Colonic mucosa (tissue), 4 donors: ENCODE measurements at regions not wholly inside any gene's neighbourhood (a gene's known extent, or its start where the extent isn't known, plus 50 kb on each side); places are given as distances from the start of the nearest gene placed in this dataset.

ENCODE experiments used
- DNase-seq: peaks from one replicate; pipeline ENCODE4 v3.0.0-alpha.2; 2020
- H3K27ac ChIP-seq: fragments of 200-600 bp; one replicate; pipeline ENCODE4 v1.8.0; 2021
- H3K27me3 ChIP-seq: fragments of 200-600 bp; one replicate; pipeline ENCODE4 v1.8.0; 2021
- H3K36me3 ChIP-seq: fragments of 200-600 bp; one replicate; pipeline ENCODE4 v1.8.0; 2021
- H3K4me1 ChIP-seq: fragments of 200-600 bp; one replicate; pipeline ENCODE4 v1.8.0; 2021; ENCODE audit warnings: mild to moderate bottlenecking
- H3K4me3 ChIP-seq: fragments of 200-600 bp; one replicate; pipeline ENCODE4 v1.8.0; 2021
- H3K9ac ChIP-seq, 2 donors: one replicate each; pipeline ENCODE4 v1.7.0; 2013; ENCODE audit warnings: control low read depth in 2 of 2, low read depth in 2 of 2, low read length in 2 of 2
- H3K9me3 ChIP-seq: fragments of 200-600 bp; one replicate; pipeline ENCODE4 v1.8.0; 2021
- CTCF ChIP-seq: fragments of 200-600 bp; IDR thresholded peaks from one replicate; pipeline ENCODE4 v1.8.0; 2022; ENCODE audit warnings: antibody characterized with exemption, mild to moderate bottlenecking
- intact Hi-C: fragments of 100-400 bp; cut with DNase I; formaldehyde crosslinking; loops from one replicate; pipeline ENCODE4 v1.14.1; 2022
- donor health status: healthy.
- donor health status: DM: no; HTN: no; CAD: no.
- donor health status: DM: no; HTN: no; CAD: no.

- Histone ChIP-seq H3K27me3 (no peaks in the 10 kb centered on the region), H3K4me1 (no peaks in the 10 kb centered on the region), H3K27ac (no peak overlapping the region), H3K9me3 (no peaks in the 10 kb centered on the region), H3K9ac (no peak overlapping the region), H3K4me3 (no peak overlapping the region), H3K36me3 (no peaks in the 10 kb centered on the region)
- no peak for DNase-seq
- TF ChIP-seq CTCF = no peak
- intact Hi-C loops = no loop called here
These were observed 160.7 kb upstream of the POU3F1 start for GRCh38 chr1:38207275-38207674.

GRCh38 chr1:38204698-38205097, 158.1 kb upstream of the POU3F1 start:
- no peak for TF ChIP-seq CTCF
- no peaks in the 10 kb centered on the region for H3K9me3 ChIP-seq
- H3K27me3 ChIP-seq = no peaks in the 10 kb centered on the region
- DNase-seq = no peak
- H3K27ac ChIP-seq = no peak overlapping the region
- no peak overlapping the region for H3K9ac ChIP-seq
- H3K4me3 ChIP-seq = no peak overlapping the region
- H3K4me1 ChIP-seq = no peaks in the 10 kb centered on the region
- no peaks in the 10 kb centered on the region for H3K36me3 ChIP-seq
- intact Hi-C loops = no loop called here

- TF ChIP-seq CTCF = no peak
- Histone ChIP-seq H3K27ac (no peak overlapping the region), H3K9me3 (no peaks in the 10 kb centered on the region), H3K4me1 (no peaks in the 10 kb centered on the region), H3K27me3 (no peaks in the 10 kb centered on the region), H3K4me3 (no peak overlapping the region), H3K36me3 (no peaks in the 10 kb centered on the region), H3K9ac (no peak overlapping the region)
- DNase-seq = no peak
- intact Hi-C loops = no loop called here
These were observed 156.8 kb upstream of the POU3F1 start for GRCh38 chr1:38203441-38203840.

GRCh38 chr1:38201431-38201830, 154.8 kb upstream of the POU3F1 start:
- no peaks in the 10 kb centered on the region for H3K9me3 ChIP-seq
- no peak for TF ChIP-seq CTCF
- H3K9ac ChIP-seq = no peak overlapping the region
- no peaks in the 10 kb centered on the region for H3K27me3 ChIP-seq
- H3K27ac ChIP-seq = no peak overlapping the region
- no peaks in the 10 kb centered on the region for H3K36me3 ChIP-seq
- intact Hi-C loops = no loop called here
- H3K4me3 ChIP-seq = no peak overlapping the region
- DNase-seq = no peak
- H3K4me1 ChIP-seq = no peaks in the 10 kb centered on the region

- no peak for TF ChIP-seq CTCF
- H3K4me3 ChIP-seq = no peak overlapping the region
- H3K27me3 ChIP-seq = no peaks in the 10 kb centered on the region
- no peaks in the 10 kb centered on the region for H3K9me3 ChIP-seq
- intact Hi-C loops = no loop called here
- H3K27ac ChIP-seq = no peak overlapping the region
- no peak overlapping the region for H3K9ac ChIP-seq
- no peaks in the 10 kb centered on the region for H3K4me1 ChIP-seq
- DNase-seq = no peak
- no peaks in the 10 kb centered on the region for H3K36me3 ChIP-seq
These were observed 152.0 kb upstream of the POU3F1 start for GRCh38 chr1:38198621-38199020.

- Histone ChIP-seq H3K9me3 (no peaks in the 10 kb centered on the region), H3K9ac (no peak overlapping the region), H3K4me1 (no peaks in the 10 kb centered on the region), H3K27ac (no peak overlapping the region), H3K27me3 (no peaks in the 10 kb centered on the region), H3K36me3 (no peaks in the 10 kb centered on the region), H3K4me3 (no peak overlapping the region)
- intact Hi-C loops = no loop called here
- no peak for TF ChIP-seq CTCF
- no peak for DNase-seq
These were observed 151.5 kb upstream of the POU3F1 start for GRCh38 chr1:38198099-38198498.
